NT2/D1 (cell line): ENCODE measurements at regions not wholly inside any gene's neighbourhood (a gene's known extent, or its start where the extent isn't known, plus 50 kb on each side); places are given as distances from the start of the nearest gene placed in this dataset.

Experiments used
- YY1 ChIP-seq: IDR thresholded peaks from 2 replicates; pipeline ENCODE4 v1.6.1; 2011; ENCODE audit not compliant: insufficient read length, insufficient read depth
- ZNF274 ChIP-seq: IDR thresholded peaks from 2 replicates; pipeline ENCODE4 v1.6.1; 2011; ENCODE audit warnings: mild to moderate bottlenecking, low read depth, low read length

- TF ChIP-seq ZNF274 (no peak), YY1 (no peak)
Observed at GRCh38 chr6:113777601-113778000, 79.5 kb upstream of the MARCKS start.
